HT-29 (cell line): ENCODE measurements at regions not wholly inside any gene's neighbourhood (a gene's known extent, or its start where the extent isn't known, plus 50 kb on each side); places are given as distances from the start of the nearest gene placed in this dataset.

Experiments used
- DNase-seq: peaks from one replicate; pipeline ENCODE4 v3.0.0-alpha.2; 2015; ENCODE audit warnings: low spot score

- no peak for DNase-seq
Measured at GRCh38 chr10:128709686-128710085, 583.5 kb upstream of the MKI67 start.

DNA sequence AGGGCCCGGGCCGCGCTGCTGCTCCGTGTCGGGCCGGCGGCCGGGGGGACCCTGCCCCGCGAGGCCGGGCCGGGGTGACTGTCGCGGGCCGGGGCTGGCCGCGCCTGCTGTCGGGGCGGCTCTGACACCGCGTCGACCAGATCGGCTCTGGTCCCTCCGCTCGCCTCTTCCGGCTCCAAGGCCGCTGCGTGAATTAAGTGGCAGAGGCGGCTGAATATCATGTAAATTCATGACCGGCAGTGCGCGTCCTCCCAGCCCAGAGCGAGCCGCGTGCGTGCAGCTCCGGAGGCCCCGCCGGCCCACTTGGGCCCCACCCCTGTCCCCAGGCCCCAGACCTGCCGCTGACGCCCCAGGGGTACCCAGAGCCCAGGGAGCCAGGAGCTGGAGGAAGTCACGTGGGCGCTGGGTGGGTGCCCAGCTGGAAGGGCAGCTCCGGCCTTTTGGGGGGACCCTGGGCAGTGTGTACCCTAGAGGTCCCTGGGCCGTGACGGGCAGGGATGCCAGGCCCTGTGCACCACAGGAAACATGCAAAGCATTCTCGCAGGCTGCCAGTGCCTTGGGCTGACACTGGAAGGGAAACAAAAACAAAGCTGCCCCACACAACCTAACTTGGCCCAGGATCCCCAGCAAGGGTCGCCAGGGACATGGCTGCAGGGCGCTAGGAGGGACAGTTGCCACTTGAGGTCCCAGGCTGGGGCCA, 584.0 kb upstream of the MKI67 start:
- DNase-seq, result no peak

DNA sequence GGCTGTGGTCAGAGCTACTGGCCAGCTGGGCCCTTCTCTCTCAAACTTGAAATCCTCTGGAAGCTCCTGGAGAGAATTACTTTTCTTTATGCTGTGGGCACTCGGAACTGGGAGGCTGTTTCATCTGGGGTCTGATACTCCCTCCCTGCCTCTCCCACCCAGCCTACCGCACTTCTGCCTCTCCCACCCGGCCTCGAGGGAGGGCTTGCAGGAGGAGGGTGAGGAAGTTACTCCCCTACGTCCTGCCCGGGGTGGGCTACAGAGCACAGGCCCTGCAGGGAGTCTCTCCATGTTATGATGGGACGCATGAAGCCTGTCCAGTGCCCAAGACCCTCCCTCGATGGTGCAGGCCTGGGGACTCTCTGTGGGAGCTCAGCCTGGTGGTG, 584.6 kb upstream of the MKI67 start:
- no peak for DNase-seq

- DNase-seq, result no peak
Measured at GRCh38 chr10:128711806-128712205, 585.6 kb upstream of the MKI67 start.

DNA sequence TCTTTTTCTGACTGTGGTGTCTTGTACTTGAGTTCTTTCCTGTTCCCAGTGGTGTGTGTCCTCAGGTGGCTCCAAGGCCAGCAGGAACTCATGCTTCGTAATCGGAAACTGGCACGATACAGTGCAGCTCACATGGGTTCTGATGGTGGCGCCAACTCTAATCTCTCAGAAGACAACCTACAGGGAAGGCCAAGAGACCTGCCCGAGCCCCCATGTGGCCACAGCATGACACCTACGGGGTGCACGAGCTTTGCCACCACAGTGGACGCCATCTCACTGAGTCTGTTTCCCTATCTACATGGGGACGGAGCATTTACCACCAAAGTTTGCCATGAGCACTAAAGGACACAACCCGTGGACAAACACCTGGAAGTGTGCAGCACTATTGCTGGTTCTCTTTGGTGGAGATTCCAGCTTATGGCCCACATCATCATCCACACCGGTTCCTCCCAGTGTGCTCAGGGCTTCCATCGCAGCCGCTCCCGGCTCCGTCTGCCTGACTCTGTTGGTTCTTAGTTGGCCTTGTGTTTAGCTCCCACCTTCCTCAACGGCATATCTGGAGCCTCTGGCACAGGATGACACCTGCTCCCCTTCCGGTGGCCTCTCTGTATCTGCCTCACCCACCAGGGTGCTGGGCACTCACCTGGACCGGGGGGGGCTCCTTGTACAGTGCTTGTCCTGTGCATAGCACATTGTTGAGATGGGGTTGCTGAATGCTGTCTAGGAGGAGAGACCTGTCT, 586.6 kb upstream of the MKI67 start:
- no peak for DNase-seq

- no peak for DNase-seq
Measured at GRCh38 chr10:128713471-128713870, 587.2 kb upstream of the MKI67 start.

DNA sequence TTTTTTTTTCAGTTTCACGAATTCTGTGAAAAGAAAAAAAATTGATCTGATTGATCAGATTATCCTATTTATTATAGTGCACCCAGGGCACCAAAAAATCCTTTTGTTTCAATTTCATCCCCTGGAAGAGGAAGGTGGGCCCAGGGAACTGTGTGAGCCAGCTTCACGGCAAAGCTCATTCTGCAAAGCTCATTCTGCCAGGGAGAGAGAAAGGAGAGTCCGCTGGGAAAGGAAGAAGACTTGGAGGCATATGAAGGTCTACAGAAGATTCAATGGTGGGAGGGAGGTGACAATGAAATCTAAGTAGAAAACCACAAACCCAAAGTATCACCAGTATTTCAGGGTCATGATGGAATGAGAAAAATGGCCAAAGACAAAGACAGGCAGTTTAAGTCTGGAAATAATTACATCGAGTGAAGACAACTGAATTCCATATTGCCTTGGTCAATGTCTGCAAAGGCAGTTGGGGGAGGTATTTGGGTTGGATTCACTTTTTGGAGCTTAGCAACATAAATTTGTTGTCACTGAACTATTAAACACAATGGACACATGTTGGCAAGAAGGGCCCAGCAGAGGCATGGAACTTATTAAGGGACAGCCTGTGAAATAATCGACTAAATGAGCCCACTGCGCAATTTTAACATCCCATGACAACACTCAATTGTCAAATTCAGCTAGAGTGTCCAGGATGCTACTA, 587.8 kb upstream of the MKI67 start:
- DNase-seq, result no peak

- no peak for DNase-seq
Measured at GRCh38 chr10:128714644-128715415, 588.6 kb upstream of the MKI67 start.

GRCh38 chr10:128716181-128716580, 590.0 kb upstream of the MKI67 start:
- DNase-seq, result no peak

DNA sequence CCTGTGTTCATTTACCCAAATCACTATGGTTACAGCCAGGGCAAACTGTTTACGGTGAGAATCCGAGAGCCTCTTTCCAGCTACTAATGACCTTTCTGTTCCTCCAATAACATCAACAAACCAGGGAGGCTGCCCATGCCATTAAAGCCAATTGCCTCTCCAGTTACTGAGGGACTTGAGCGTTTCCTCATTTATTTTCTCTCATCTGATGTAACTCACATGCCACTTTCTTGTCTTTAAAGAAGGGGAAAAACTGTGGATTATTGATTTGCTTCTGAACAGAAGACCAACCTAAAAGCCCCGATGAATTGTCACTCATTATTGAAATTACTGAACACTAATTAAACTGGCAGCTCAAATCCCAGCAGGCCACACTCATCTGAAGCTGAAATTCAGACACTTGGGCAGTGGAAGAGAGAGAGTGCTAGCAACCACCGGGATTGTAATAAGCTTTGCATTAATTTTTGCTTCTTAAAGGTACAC, 595.8 kb upstream of the MKI67 start:
- no peak for DNase-seq

DNA sequence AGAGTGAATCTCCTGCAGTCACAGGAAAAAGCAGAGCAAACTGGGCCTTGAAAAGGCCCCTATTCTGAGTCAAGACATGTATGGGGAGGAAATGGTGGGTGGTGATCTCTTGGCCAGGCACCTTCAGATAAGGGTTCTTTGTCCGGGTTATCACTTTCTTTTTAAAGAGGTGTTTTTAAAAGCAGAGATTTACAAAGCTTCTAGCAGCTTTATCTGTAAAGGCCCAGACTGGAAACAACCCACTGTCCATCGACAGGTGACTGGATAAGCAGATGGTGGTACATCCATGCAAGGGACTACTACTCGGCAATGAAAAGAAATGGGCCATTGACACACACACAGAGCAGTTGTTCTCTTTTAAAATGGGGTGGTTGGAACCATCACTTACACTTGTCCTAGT, 596.7 kb upstream of the MKI67 start:
- no peak for DNase-seq

- DNase-seq, result peak; percentile 4
Measured at GRCh38 chr10:128723631-128724205, 597.5 kb upstream of the MKI67 start.

GRCh38 chr10:128725531-128725930, 599.3 kb upstream of the MKI67 start:
- no peak for DNase-seq

DNA sequence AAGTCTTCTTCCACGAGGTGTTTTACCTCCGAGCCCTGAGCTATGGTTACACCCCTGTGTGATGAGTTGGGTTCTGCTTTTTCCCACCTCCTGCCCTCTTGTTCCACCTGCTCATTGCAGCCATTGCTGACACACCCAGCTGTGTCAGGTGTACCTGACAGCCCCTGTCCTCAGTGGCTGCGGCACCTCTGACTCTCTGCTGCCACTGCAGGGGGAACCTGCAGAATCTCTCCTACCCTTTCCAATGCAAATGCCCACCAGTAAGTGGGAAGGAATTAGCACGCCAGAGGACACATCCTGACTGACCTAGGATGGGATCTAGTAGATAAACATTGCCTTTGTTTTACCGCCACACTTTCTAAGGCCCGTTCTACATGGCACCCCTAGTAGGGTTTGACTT, 600.9 kb upstream of the MKI67 start:
- DNase-seq, result no peak

- no peak for DNase-seq
Measured at GRCh38 chr10:128729910-128730420, 603.7 kb upstream of the MKI67 start.

GRCh38 chr10:128730922-128731321, 604.7 kb upstream of the MKI67 start:
- DNase-seq, result no peak

DNA sequence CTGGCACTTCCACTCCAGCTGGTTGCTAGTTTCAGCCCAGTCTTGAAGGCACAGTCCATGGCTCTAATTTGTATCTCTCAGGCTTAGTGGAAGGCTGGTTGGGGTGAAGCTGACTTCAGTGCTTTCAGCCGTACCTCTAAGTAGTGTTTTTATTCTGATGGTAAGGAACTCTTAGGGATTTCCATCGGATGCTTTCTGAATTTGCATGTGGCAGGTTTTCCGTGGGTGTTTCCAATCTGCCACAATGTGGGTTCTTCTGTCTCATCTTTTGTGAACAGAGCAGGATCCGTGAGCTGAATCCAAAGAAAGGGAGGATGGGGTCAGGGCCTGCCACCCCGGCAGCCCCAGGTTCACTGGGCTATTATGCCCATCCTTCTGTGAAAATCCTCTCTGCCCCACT, 607.9 kb upstream of the MKI67 start:
- DNase-seq, result no peak

- DNase-seq, result no peak
Measured at GRCh38 chr10:128734734-128735133, 608.5 kb upstream of the MKI67 start.

- no peak for DNase-seq
Measured at GRCh38 chr10:128735996-128736395, 609.8 kb upstream of the MKI67 start.

GRCh38 chr10:128738386-128738915, 612.2 kb upstream of the MKI67 start:
- no peak for DNase-seq

- peak; percentile 22 for DNase-seq
Measured at GRCh38 chr10:128739930-128740329, 613.7 kb upstream of the MKI67 start.
